Trophoblast cell (in vitro differentiated cells and primary cell): ENCODE measurements at regions not wholly inside any gene's neighbourhood (a gene's known extent, or its start where the extent isn't known, plus 50 kb on each side); places are given as distances from the start of the nearest gene placed in this dataset.
"Not testable (repeated sequence)": the region's sequence is repeated elsewhere in the genome, so short reads cannot be mapped to it uniquely, and the experiment has no call there.

Experiments
- DNase-seq, 2 donors: peaks; one replicate each; pipeline ENCODE4 v3.0.0-alpha.2; 2016
- H2AFZ ChIP-seq: 2 replicates; pipeline ENCODE4 v1.6.1; 2013; ENCODE audit warnings: low read length, moderate library complexity, mild to moderate bottlenecking; ENCODE audit not compliant: insufficient read depth, poor library complexity
- H2AK5ac ChIP-seq: 2 replicates; pipeline ENCODE4 v1.6.1; 2013; ENCODE audit warnings: mild to moderate bottlenecking, low read length
- H2BK120ac ChIP-seq: 2 replicates; pipeline ENCODE4 v1.6.1; 2013; ENCODE audit warnings: low read length, mild to moderate bottlenecking, moderate library complexity; ENCODE audit not compliant: insufficient read depth, poor library complexity
- H2BK12ac ChIP-seq: 2 replicates; pipeline ENCODE4 v1.6.1; 2013; ENCODE audit warnings: mild to moderate bottlenecking, low read length, moderate library complexity
- H2BK5ac ChIP-seq: 2 replicates; pipeline ENCODE4 v1.6.1; 2013; ENCODE audit warnings: low read length, low read depth, moderate library complexity, mild to moderate bottlenecking; ENCODE audit not compliant: poor library complexity
- H3K14ac ChIP-seq: 2 replicates; pipeline ENCODE4 v1.6.1; 2013; ENCODE audit warnings: mild to moderate bottlenecking, low read length
- H3K18ac ChIP-seq: 2 replicates; pipeline ENCODE4 v1.6.1; 2013; ENCODE audit warnings: mild to moderate bottlenecking, low read length
- H3K23ac ChIP-seq: 2 replicates; pipeline ENCODE4 v1.6.1; 2013; ENCODE audit warnings: low read length
- H3K27ac ChIP-seq: 2 replicates; pipeline ENCODE4 v1.5.1; 2013; ENCODE audit warnings: low read depth, mild to moderate bottlenecking, inconsistent platforms, low read length, moderate library complexity
- H3K27me3 ChIP-seq: 2 replicates; pipeline ENCODE4 v1.6.1; 2013; ENCODE audit warnings: inconsistent platforms, mild to moderate bottlenecking, low read length, moderate library complexity; ENCODE audit not compliant: insufficient read depth
- H3K36me3 ChIP-seq, 2 experiments: 1 replicate in 1 of 2; 2 replicates in 1 of 2; pipeline ENCODE4 v1.6.1; 2013; ENCODE audit warnings: low read length in 2 of 2, mild to moderate bottlenecking in 2 of 2, moderate library complexity in 1 of 2; ENCODE audit not compliant: insufficient read depth in 2 of 2, control insufficient read depth in 1 of 2
- H3K4ac ChIP-seq: 2 replicates; pipeline ENCODE4 v1.6.1; 2013; ENCODE audit warnings: low read depth, mild to moderate bottlenecking, low read length, moderate library complexity
- H3K4me1 ChIP-seq, 2 experiments: 1 replicate in 1 of 2; 2 replicates in 1 of 2; pipeline ENCODE4 v1.6.1; 2013; ENCODE audit warnings: low read length in 2 of 2, mild to moderate bottlenecking in 2 of 2, moderate library complexity in 1 of 2; ENCODE audit not compliant: insufficient read depth in 2 of 2, control insufficient read depth in 1 of 2
- H3K4me2 ChIP-seq: 2 replicates; pipeline ENCODE4 v1.6.1; 2013; ENCODE audit warnings: inconsistent platforms, mild to moderate bottlenecking, low read length, moderate library complexity
- H3K4me3 ChIP-seq: 2 replicates; pipeline ENCODE4 v1.5.1; 2013; ENCODE audit warnings: mild to moderate bottlenecking, low read depth, low read length, inconsistent platforms
- H3K79me1 ChIP-seq: one replicate; pipeline ENCODE4 v1.6.1; 2013; ENCODE audit warnings: low read length
- H3K79me2 ChIP-seq: 2 replicates; pipeline ENCODE4 v1.6.1; 2013; ENCODE audit warnings: low read length, mild to moderate bottlenecking; ENCODE audit not compliant: control insufficient read depth, insufficient read depth, poor library complexity
- H3K9ac ChIP-seq: 2 replicates; pipeline ENCODE4 v1.6.1; 2013; ENCODE audit warnings: mild to moderate bottlenecking, low read length
- H3K9me3 ChIP-seq: 2 replicates; pipeline ENCODE4 v1.6.1; 2013; ENCODE audit warnings: low read depth, mild to moderate bottlenecking, control low read depth, inconsistent platforms, low read length; ENCODE audit not compliant: insufficient read depth
- H4K12ac ChIP-seq: 2 replicates; pipeline ENCODE4 v1.6.1; 2013; ENCODE audit warnings: low read depth, mild to moderate bottlenecking, low read length, moderate library complexity
- H4K8ac ChIP-seq: 2 replicates; pipeline ENCODE4 v1.6.1; 2013; ENCODE audit warnings: low read depth, mild to moderate bottlenecking, low read length, moderate library complexity
- H4K91ac ChIP-seq: one replicate; pipeline ENCODE4 v1.6.1; 2013; ENCODE audit warnings: low read depth, mild to moderate bottlenecking, low read length, moderate library complexity
- WGBS: extraction: QIAGEN DNeasy Blood & Tissue Kit; methylation state at CpG from one replicate; pipeline ENCODE4 v1.1.7; 2013; ENCODE audit warnings: missing lambda C conversion rate; ENCODE audit not compliant: insufficient read length, insufficient coverage; ENCODE audit errors: extremely low coverage; 5-methylcytosine and 5-hydroxymethylcytosine counted together

DNA sequence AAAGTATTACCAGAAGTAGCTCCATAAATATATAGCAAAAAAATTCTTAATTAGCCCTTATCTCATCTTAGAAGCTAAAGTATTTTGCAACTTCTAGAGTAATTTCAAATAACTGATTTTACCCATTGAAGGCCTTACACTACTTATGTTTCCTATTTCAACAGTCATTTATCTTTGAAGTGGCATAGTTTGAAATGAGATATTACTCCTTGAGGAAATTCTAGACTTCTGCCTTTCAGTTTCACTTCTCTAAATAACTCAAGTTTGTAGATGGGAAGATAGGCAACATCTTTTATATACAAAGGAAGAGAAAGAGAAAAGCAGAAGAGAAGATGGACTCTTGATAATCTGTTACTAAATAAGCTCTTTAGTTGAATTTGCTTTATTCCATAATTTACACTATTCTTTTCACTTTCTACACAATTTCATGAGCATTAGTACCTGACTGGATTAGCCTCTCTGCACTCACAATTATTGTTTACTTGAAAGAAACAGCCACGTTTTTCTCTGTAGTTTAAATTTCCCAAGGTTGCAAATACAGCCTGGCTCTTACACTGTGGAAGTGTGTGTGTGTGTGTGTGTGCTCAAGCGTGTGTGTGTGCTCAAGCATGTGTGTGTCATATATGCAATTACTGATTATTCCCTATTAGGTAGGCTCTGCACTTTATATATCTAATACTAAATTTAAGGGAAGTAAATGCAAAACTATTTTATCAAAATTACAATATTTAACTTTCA is 60.6 kb upstream of the EMB start:
- WGBS, result no CpG with 5 or more reads among the region's 2 CpGs
- no peak overlapping the region for H3K9ac ChIP-seq
- H4K91ac ChIP-seq, result no peak overlapping the region
- H3K14ac ChIP-seq, result no peak overlapping the region
- no peaks in the 10 kb centered on the region for H3K79me2 ChIP-seq
- no peaks in the 10 kb centered on the region for H3K36me3 ChIP-seq
- no peaks in the 10 kb centered on the region for H3K9me3 ChIP-seq
- H3K4ac ChIP-seq, result no peak overlapping the region
- no peak overlapping the region for H2BK120ac ChIP-seq
- no peaks in the 10 kb centered on the region for H3K4me1 ChIP-seq
- no peak overlapping the region for H3K18ac ChIP-seq
- H4K12ac ChIP-seq, result no peak overlapping the region
- no peak overlapping the region for H4K8ac ChIP-seq
- H3K4me3 ChIP-seq, result no peak overlapping the region
- peak in 1 of 2 donors; percentile 4 for DNase-seq
- H2AFZ ChIP-seq, result no peak overlapping the region
- H2BK12ac ChIP-seq, result no peak overlapping the region
- no peak overlapping the region for H3K27ac ChIP-seq
- H3K23ac ChIP-seq, result no peak overlapping the region
- no peak overlapping the region for H2AK5ac ChIP-seq
- H3K4me2 ChIP-seq, result no peak overlapping the region
- no peaks in the 10 kb centered on the region for H3K79me1 ChIP-seq
- H2BK5ac ChIP-seq, result no peak overlapping the region
- H3K27me3 ChIP-seq, result no peaks in the 10 kb centered on the region

- not testable (repeated sequence) for H3K79me1 ChIP-seq, H3K9ac ChIP-seq, H2BK12ac ChIP-seq, H3K4me2 ChIP-seq, H3K23ac ChIP-seq, H4K12ac ChIP-seq, H2BK120ac ChIP-seq, H2AFZ ChIP-seq, H3K14ac ChIP-seq, H3K4ac ChIP-seq, H3K79me2 ChIP-seq, H2BK5ac ChIP-seq, H2AK5ac ChIP-seq, H3K18ac ChIP-seq, H4K91ac ChIP-seq, H3K4me1 ChIP-seq, H4K8ac ChIP-seq, H3K9me3 ChIP-seq, H3K27me3 ChIP-seq, H3K4me3 ChIP-seq, H3K27ac ChIP-seq, H3K36me3 ChIP-seq
- DNase-seq, result peak in 1 of 2 donors; percentile 21
Observed at GRCh38 chr5:50513028-50513457, 72.0 kb upstream of the EMB start.

DNA sequence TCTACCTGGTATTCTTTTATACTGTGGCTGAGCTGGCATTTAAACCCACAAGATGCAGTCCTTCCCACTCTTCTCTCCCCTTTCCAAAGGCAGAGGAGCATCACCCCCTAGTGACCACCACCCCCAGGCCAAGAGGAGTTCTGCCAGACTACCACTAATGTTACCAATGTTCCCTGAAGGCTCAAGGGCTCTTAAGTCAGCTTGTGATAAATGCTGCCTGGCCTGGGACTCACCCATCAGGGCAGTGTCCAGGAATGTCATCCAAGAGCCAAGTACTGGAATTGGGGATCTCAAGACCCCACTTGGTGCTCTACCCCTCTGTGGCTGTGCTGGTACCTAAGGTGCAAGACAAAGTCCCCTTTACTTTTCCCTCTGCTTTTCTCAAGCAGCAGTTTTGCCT is 80.0 kb upstream of the EMB start:
- not testable (repeated sequence) for H4K12ac ChIP-seq, H3K36me3 ChIP-seq, H3K9me3 ChIP-seq, H3K23ac ChIP-seq, H3K18ac ChIP-seq, H2BK12ac ChIP-seq, H4K91ac ChIP-seq, H2BK120ac ChIP-seq, H3K79me2 ChIP-seq, H3K4me1 ChIP-seq, H3K4me3 ChIP-seq, H3K9ac ChIP-seq, H3K27ac ChIP-seq, H2AFZ ChIP-seq, DNase-seq, H2AK5ac ChIP-seq, H3K14ac ChIP-seq, H4K8ac ChIP-seq, H3K4ac ChIP-seq, H3K4me2 ChIP-seq, H3K27me3 ChIP-seq, H3K79me1 ChIP-seq, H2BK5ac ChIP-seq

DNA sequence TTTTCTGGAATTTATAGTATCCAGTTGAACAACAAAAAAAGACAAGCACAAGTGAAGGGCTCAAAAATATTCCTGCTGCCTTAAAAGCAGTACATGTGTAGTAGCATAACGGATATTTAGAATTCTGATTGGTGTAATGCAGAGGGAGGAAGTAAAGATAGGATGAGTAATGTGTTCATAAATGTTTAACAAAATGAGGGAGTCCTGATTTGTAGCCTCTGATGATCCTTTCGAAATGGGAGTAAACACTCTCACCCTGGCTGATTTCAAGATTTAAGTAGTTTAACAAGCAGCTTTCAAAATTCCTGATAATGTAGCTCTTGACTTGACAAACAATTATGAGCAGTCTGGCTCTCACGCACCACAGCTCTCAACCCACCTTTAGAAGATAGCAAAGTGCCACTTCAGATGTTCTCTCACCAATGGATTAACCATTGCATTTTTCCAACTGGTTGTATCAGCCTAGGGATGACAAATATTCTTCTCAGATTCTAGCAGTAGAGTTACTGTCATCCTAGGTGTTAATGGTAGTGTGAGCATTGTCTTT is 86.5 kb upstream of the EMB start:
- H2BK5ac ChIP-seq, H3K36me3 ChIP-seq, H3K14ac ChIP-seq, H3K4me2 ChIP-seq, H4K91ac ChIP-seq, H2AK5ac ChIP-seq, H2AFZ ChIP-seq, DNase-seq, H4K12ac ChIP-seq, H3K4me1 ChIP-seq, H2BK120ac ChIP-seq, H3K4me3 ChIP-seq, H3K4ac ChIP-seq, H4K8ac ChIP-seq, H3K27ac ChIP-seq, H3K9ac ChIP-seq, H2BK12ac ChIP-seq, H3K27me3 ChIP-seq, H3K79me1 ChIP-seq, H3K9me3 ChIP-seq, H3K79me2 ChIP-seq, H3K18ac ChIP-seq, H3K23ac ChIP-seq: not testable (repeated sequence)
- no CpG with 5 or more reads among the region's 3 CpGs for WGBS
